IMR-90 (cell line): ENCODE measurements at regions not wholly inside any gene's neighbourhood (a gene's known extent, or its start where the extent isn't known, plus 50 kb on each side); places are given as distances from the start of the nearest gene placed in this dataset.
A peak's percentile ranks its signal among the peaks of the same experiment; 100 is the strongest.

Experiments used
- ATAC-seq: fragments of 200-7000 bp; cut with Tn5 transposase; 2 replicates; pipeline ENCODE4 v1.9.1; 2020; ENCODE audit warnings: low read depth, mild to moderate bottlenecking, moderate library complexity
- BruUV-seq: library from RNA; stranded (reverse); fragments of 400-500 nt; replicated peaks from 2 replicates; lab custom pipeline; 2021; lab: Mats Ljungman, UMichigan
- CTCF ChIA-PET: fragments of 300-600 bp; formaldehyde crosslinking; extraction: SDS; loops from one replicate; lab custom pipeline; 2021; ENCODE audit warnings: antibody characterized with exemption; lab: Yijun Ruan, JAX
- POLR2A ChIA-PET: fragments of 300-600 bp; sonication (Branson Sonifier 250); formaldehyde crosslinking; loops from one replicate; lab custom pipeline; 2022; ENCODE audit warnings: antibody characterized with exemption; ENCODE audit not compliant: unreplicated experiment; lab: Charles Lee
- DNase-seq: peaks from one replicate; pipeline ENCODE4 v3.0.0; 2013
- H2AFZ ChIP-seq: replicated peaks from 2 replicates; pipeline ENCODE3; 2013; ENCODE audit warnings: low read length, mild to moderate bottlenecking; ENCODE audit not compliant: poor library complexity
- H2AK5ac ChIP-seq: 2 replicates; pipeline ENCODE4 v1.6.1; 2013; ENCODE audit warnings: low read depth, low read length, inconsistent platforms
- H2AK9ac ChIP-seq: replicated peaks from 2 replicates; pipeline ENCODE3; 2013; ENCODE audit warnings: mild to moderate bottlenecking, low read depth, low read length, moderate library complexity; ENCODE audit not compliant: poor library complexity
- H2BK120ac ChIP-seq: 2 replicates; pipeline ENCODE4 v1.6.1; 2013; ENCODE audit warnings: low read depth, low read length, inconsistent platforms
- H2BK15ac ChIP-seq: 3 replicates; pipeline ENCODE4 v1.6.1; 2013; ENCODE audit warnings: low read depth, low read length, inconsistent platforms
- H2BK20ac ChIP-seq: 2 replicates; pipeline ENCODE4 v1.6.1; 2013; ENCODE audit warnings: low read depth, mild to moderate bottlenecking, inconsistent platforms, low read length, moderate library complexity
- H2BK5ac ChIP-seq: 2 replicates; pipeline ENCODE4 v1.6.1; 2013; ENCODE audit warnings: mild to moderate bottlenecking, low read depth, low read length, inconsistent platforms; ENCODE audit not compliant: poor library complexity, severe bottlenecking
- H3K14ac ChIP-seq: replicated peaks from 2 replicates; pipeline ENCODE4 v1.6.1; 2013; ENCODE audit warnings: low read depth, low read length, inconsistent platforms
- H3K18ac ChIP-seq: 2 replicates; pipeline ENCODE4 v1.6.1; 2013; ENCODE audit warnings: low read depth, low read length, control low read depth
- H3K23ac ChIP-seq: 2 replicates; pipeline ENCODE4 v1.6.1; 2013; ENCODE audit warnings: low read depth, low read length, inconsistent platforms
- H3K27ac ChIP-seq: 2 replicates; pipeline ENCODE4 v1.5.1; 2013; ENCODE audit warnings: mild to moderate bottlenecking, control low read depth, low read length; ENCODE audit not compliant: insufficient read depth
- H3K27me3 ChIP-seq: 2 replicates; pipeline ENCODE4 v1.6.1; 2013; ENCODE audit warnings: low read length; ENCODE audit not compliant: control insufficient read depth, insufficient read depth
- H3K36me3 ChIP-seq: 2 replicates; pipeline ENCODE4 v1.6.1; 2013; ENCODE audit warnings: low read length, mixed read lengths; ENCODE audit not compliant: control insufficient read depth, insufficient read depth
- H3K4ac ChIP-seq: 2 replicates; pipeline ENCODE4 v1.6.1; 2013; ENCODE audit warnings: low read depth, low read length, inconsistent platforms
- H3K4me1 ChIP-seq: 2 replicates; pipeline ENCODE4 v1.6.1; 2013; ENCODE audit warnings: low read length, mixed read lengths; ENCODE audit not compliant: control insufficient read depth, insufficient read depth
- H3K4me2 ChIP-seq: 2 replicates; pipeline ENCODE4 v1.6.1; 2013; ENCODE audit warnings: low read depth, mild to moderate bottlenecking, control low read depth, low read length, moderate library complexity
- H3K4me3 ChIP-seq: 2 replicates; pipeline ENCODE4 v1.5.1; 2013; ENCODE audit warnings: low read depth, mild to moderate bottlenecking, control low read depth, low read length, moderate library complexity; ENCODE audit not compliant: insufficient read depth
- H3K56ac ChIP-seq: 2 replicates; pipeline ENCODE4 v1.6.1; 2013; ENCODE audit warnings: low read length, inconsistent platforms; ENCODE audit not compliant: insufficient read depth; ENCODE audit errors: extremely low read depth
- H3K79me1 ChIP-seq, 2 experiments: 2 replicates each; pipeline ENCODE4 v1.6.1; 2013; ENCODE audit warnings: low read length in 2 of 2, inconsistent platforms in 1 of 2, low read depth in 1 of 2
- H3K9ac ChIP-seq: 2 replicates; pipeline ENCODE4 v1.6.1; 2013; ENCODE audit warnings: low read depth, low read length, control low read depth
- H3K9me1 ChIP-seq: 2 replicates; pipeline ENCODE4 v1.6.1; 2013; ENCODE audit warnings: low read length, inconsistent platforms; ENCODE audit not compliant: insufficient read depth
- H3K9me3 ChIP-seq: 2 replicates; pipeline ENCODE4 v1.6.1; 2013; ENCODE audit warnings: low read length; ENCODE audit not compliant: control insufficient read depth, insufficient read depth
- H4K20me1 ChIP-seq: 2 replicates; pipeline ENCODE4 v1.6.1; 2013; ENCODE audit warnings: low read length, inconsistent platforms; ENCODE audit not compliant: insufficient read depth
- H4K5ac ChIP-seq: 2 replicates; pipeline ENCODE4 v1.6.1; 2013; ENCODE audit warnings: mild to moderate bottlenecking, low read depth, low read length, control low read depth
- H4K8ac ChIP-seq, 2 experiments: 2 replicates each; pipeline ENCODE4 v1.6.1; 2013; ENCODE audit warnings: low read depth in 2 of 2, low read length in 2 of 2, control low read depth in 1 of 2, inconsistent platforms in 1 of 2
- H4K91ac ChIP-seq: 2 replicates; pipeline ENCODE4 v1.6.1; 2013; ENCODE audit warnings: low read depth, low read length, inconsistent platforms; ENCODE audit not compliant: insufficient read depth
- CHD1 ChIP-seq: IDR thresholded peaks from 2 replicates; pipeline ENCODE4 v1.6.1; 2012; ENCODE audit warnings: low read depth, low read length, improper control_type of control experiment
- ELK1 ChIP-seq: fragments of 150-350 bp; IDR thresholded peaks from 2 replicates; pipeline ENCODE4 v1.6.1; 2016; ENCODE audit warnings: low read depth, mild to moderate bottlenecking, low read length, moderate library complexity, borderline replicate concordance
- MAZ ChIP-seq: IDR thresholded peaks from 2 replicates; pipeline ENCODE4 v1.6.1; 2012; ENCODE audit warnings: low read depth, mild to moderate bottlenecking, low read length, improper control_type of control experiment, moderate library complexity, borderline replicate concordance
- RFX5 ChIP-seq: IDR thresholded peaks from 2 replicates; pipeline ENCODE4 v1.8.0; 2012; ENCODE audit warnings: low read depth, mild to moderate bottlenecking, low read length, moderate library complexity
- SMC3 ChIP-seq: fragments of 150-350 bp; IDR thresholded peaks from 2 replicates; pipeline ENCODE4 v1.6.1; 2016; ENCODE audit warnings: low read depth, mild to moderate bottlenecking, antibody characterized with exemption, low read length, moderate library complexity
- USF2 ChIP-seq: fragments of 150-350 bp; IDR thresholded peaks from 2 replicates; pipeline ENCODE4 v1.6.1; 2017; ENCODE audit warnings: mild to moderate bottlenecking, antibody characterized with exemption, low read length, low read depth
- WGBS, 2 experiments: methylation state at CpG; one replicate each; pipeline versions ENCODE4 v1.1.5 to v1.1.7; 2013; ENCODE audit warnings: missing lambda C conversion rate in 2 of 2; ENCODE audit not compliant: insufficient read length in 1 of 2; ENCODE audit errors: extremely low coverage in 2 of 2; 5-methylcytosine and 5-hydroxymethylcytosine counted together
- dilution Hi-C: fragments of 300-500 bp; cut with HindIII; formaldehyde crosslinking; loops from one replicate; pipeline ENCODE4 v1.14.3; 2018; ENCODE audit warnings: low sequenced_read_pairs; ENCODE audit not compliant: unreplicated experiment
- in situ Hi-C: fragments of 300-500 bp; cut with MboI; formaldehyde crosslinking; loops from 3 replicates; pipeline ENCODE4 v1.14.3; 2019; ENCODE audit warnings: low sequenced_read_pairs, inconsistent platforms, mixed read lengths
- intact Hi-C: fragments of 100-400 bp; cut with micrococcal nuclease; formaldehyde crosslinking; loops from 2 replicates; pipeline ENCODE4 v1.10.0; 2022

- Histone ChIP-seq H2AFZ (no peak overlapping the region), H2BK15ac (no peak overlapping the region), H3K4me3 (no peak overlapping the region), H3K9me1 (no peaks in the 10 kb centered on the region), H4K8ac (no peak overlapping the region), H2BK120ac (no peak overlapping the region), H3K18ac (no peak overlapping the region), H3K9ac (no peak overlapping the region), H4K5ac (no peak overlapping the region), H2BK5ac (no peak overlapping the region), H3K36me3 (no peaks in the 10 kb centered on the region), H3K4me1 (no peaks in the 10 kb centered on the region), H3K14ac (no peak overlapping the region), H3K9me3 (no peaks in the 10 kb centered on the region), H2AK5ac (no peak overlapping the region), H4K91ac (no peak overlapping the region), H3K56ac (no peak overlapping the region), H4K20me1 (no peaks in the 10 kb centered on the region), H3K27ac (no peak overlapping the region), H3K23ac (no peak overlapping the region), H3K27me3 (no peaks in the 10 kb centered on the region), H2BK20ac (no peak overlapping the region), H3K4me2 (no peak overlapping the region), H3K4ac (no peak overlapping the region), H2AK9ac (no peak overlapping the region), H3K79me1 (no peaks in the 10 kb centered on the region)
- no peak for ATAC-seq
- no CpG with 5 or more reads among the region's 2 CpGs for WGBS, 2 experiments
- no peak for TF ChIP-seq RFX5
- no peak for TF ChIP-seq CHD1
- no peak for TF ChIP-seq MAZ
- no peak for TF ChIP-seq SMC3
- no peak for TF ChIP-seq USF2
- TF ChIP-seq ELK1 = no peak
- peak; percentile 5 for DNase-seq
- intact Hi-C loops = loop anchor here (10.0 kb wide), 1 partner anchor 60 kb away; no protein-coding TSS in a partner anchor
- BruUV-seq = no TSS peak
- in situ Hi-C loops = no loop called here
- ChIA-PET POLR2A (no interaction called here), CTCF (no interaction called here)
- dilution Hi-C loops = no loop called here
Observed at GRCh38 chr6:56004426-56004825, 129.0 kb upstream of the BMP5 start.
